ENCODE measurements at regions not wholly inside any gene's neighbourhood (a gene's known extent, or its start where the extent isn't known, plus 50 kb on each side); places are given as distances from the start of the nearest gene placed in this dataset.

DNA sequence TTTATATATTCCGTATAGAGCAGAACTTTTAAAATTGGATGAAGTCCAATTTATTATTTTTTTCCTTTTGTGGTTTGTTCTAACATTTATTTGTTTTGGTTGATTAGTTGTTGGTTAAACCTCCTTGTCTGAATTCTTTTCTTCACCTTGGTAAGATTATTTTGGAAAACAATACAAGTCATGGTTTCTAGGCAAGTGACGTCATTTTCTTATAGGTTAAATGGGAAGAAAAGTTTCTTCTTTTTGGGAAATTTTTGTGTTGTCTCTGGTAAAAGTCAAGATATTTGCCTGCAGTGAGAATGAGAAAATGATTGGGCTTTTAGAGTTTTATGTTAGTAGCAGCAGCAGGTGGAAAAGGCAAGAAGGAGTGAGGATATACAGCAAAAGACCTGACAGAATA, 197.9 kb downstream of the OTOR start:
- DNase-seq (ENCODE audit: low read depth in 2 of 2), result no peak

DNA sequence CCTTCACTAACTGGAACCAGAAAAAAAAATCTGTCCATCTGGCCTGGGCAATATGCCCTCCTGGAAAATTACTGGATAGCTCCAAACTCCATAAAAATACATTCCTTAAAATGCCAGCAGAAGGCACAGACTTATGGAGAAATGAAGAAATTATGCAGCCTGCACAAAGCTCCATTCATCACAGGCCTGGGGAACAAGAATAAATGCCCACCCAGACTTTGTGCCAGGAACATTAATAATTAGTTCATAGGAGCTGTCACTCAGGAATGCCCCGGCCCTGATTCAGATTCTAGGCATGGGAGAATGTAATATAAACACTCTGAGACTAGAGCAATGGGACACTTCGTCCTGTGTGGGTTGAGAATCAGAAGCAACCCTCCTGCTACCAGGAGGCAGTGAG, 199.3 kb downstream of the OTOR start:
- DNase-seq (ENCODE audit: low read depth in 2 of 2), result no peak

DNA sequence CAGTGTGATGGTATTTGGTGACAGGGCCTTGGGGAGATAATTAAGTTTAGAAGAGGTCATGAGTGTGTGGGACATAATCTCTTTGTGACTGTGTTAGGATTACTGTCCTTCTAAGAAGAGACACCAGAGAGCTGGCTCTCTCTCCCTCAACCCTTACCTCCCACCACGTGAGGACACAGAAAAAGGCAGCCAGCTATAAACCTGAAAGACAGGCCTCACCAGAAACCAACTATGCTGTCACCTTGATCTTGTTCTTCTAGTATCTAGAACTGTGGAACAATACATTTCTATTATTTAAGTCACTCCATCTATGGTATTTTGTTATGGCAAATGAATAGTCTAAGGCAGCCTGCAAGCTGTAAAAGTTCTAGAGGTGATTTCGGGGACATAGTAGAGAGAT, 203.7 kb downstream of the OTOR start:
- DNase-seq (ENCODE audit: low read depth in 2 of 2), result no peak

DNA sequence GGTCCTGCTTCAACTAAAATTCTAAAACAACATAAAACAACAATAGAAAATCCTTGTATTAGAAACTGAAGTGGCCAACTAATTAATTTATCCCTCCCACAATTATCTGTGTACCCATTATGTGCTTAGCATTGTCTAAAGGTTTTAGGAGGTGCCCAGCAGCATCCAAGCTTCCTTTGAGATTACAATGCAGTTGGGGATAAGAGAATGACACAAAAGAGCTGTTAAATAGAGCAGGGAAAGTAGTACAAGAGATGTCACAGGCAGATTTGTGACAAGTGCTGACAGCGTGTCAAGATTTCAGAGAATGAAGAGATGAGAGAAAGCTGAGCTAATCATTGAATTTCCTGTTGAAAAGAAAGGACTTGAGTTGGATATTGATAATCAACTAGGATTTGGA, 204.8 kb downstream of the OTOR start:
- DNase-seq (ENCODE audit: low read depth in 2 of 2), result no peak

DNA sequence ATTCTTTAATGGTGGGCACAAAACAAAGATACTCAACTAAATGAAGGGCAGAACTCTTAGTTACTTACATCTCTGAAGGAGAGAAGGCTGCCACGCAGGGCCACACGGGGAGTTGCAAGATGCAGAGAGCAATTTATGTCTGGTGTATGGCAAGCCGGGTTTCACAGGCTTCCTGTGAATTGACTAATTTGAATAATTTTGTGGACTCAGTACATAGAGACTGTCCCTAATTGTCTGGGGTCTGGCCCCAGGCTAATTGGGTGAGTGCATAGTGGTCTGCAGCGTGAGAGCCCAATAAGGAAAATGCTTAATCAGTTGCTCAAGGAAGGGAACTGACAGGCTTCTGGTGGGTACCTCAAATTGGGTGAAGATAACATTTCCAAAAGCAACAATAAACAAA, 205.7 kb downstream of the OTOR start:
- DNase-seq (ENCODE audit: low read depth in 2 of 2), result no peak

DNA sequence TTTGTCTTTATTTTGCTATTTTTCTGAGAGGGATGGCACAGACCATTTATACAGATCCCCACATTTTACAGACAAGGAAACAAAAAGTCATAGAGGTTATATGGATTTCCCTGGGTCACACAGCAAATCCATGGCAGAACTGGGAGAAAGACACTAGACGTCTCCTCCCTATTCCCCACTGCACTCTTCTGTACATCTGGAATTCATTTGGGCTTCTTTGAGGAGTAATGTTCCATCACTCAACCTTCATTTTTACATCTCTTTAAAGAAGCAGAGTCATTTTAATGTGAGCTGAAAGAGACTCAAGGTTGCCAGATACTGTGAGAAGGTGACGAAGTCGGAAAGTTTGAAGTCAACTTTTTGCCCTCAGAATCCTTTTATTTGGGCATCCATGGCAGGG, 207.3 kb downstream of the OTOR start:
- no peak for DNase-seq (ENCODE audit: low read depth in 2 of 2)

DNA sequence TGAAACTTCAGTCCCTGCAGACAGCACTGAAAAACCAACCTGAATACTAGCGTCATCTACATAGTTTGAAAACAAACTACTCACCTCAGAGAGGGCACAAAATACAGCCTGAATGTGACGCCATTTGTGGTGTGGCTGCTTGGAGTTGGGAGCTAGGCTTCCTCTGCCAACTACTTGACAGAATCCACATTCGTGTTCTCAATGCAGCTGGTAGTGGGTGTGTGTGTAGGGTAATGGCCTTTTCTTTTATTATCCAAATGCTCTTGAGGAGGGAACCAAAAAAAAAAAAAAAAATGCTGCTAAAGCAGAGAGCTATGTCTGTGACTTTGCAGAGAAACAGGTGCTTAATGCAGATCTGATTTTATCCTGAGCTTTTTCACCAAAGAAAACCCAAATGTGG, 207.8 kb downstream of the OTOR start:
- no peak for DNase-seq (ENCODE audit: low read depth in 2 of 2)

DNA sequence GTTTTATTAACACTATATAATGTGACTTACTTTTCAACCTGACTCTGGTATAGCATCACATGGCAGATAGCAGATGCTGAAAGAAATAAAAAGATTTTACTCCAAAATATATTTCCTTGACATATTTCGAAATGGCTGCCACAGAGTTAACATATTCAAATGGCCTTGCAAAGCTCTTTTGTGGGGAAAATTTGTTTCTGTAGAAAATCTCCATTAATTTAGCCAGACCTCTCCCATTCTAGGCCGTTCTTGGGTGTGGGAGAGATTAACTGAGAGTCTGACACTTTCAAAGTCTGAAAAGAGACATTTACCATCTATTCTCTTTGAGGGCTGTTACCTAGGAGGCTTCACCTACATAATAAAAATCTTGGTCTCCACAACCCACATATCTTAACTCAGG, 217.2 kb downstream of the OTOR start:
- DNase-seq (ENCODE audit: low read depth in 2 of 2), result no peak

DNA sequence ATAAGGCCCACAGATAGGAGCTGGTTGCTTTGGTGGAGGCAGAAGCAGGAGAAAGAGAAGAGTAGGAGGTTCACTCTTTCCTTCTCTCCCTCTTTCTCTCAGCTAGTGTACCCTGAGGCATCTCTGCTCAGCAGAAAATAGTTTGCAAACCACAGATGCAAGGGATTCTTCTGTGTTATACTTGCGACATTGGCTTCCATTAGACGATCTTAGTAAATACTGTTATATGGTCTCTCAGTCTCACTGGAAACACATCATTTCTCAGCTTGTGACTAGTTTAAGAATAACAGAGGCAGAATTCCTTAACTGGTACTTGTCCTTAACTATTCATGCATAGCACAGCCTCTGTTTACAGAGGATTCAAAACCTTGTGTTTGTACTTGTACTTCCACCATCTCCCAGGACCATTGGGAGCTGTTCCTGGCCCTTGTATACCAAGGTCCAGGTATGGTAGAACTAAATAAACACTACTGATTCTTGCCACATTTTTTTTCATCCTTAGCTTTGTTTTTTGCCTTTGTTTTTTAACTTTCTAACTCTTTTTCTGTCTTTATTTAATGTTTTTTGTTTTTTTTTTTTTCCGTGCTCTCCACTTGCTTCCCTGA, 218.2 kb downstream of the OTOR start:
- DNase-seq (ENCODE audit: low read depth in 2 of 2), result no peak

DNA sequence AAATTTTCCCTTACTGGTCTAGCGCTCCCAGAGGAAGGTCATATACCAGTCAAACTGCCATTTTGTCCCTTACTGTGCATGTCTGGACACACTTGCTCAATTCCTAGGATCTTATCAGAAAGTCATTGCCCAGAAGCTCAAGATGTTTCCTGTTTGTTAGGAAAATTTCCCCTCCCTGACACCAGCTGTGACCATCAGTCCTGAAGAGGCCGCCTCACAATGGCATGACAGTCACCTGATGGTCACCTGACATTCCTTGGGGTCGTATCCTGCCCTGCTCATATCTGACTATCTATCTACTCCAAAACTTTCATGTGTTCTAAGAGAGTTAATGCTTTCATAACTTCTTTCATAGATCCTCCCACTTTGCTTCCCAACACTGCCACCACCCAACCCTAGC, 219.9 kb downstream of the OTOR start:
- DNase-seq (ENCODE audit: low read depth in 2 of 2), result no peak

DNA sequence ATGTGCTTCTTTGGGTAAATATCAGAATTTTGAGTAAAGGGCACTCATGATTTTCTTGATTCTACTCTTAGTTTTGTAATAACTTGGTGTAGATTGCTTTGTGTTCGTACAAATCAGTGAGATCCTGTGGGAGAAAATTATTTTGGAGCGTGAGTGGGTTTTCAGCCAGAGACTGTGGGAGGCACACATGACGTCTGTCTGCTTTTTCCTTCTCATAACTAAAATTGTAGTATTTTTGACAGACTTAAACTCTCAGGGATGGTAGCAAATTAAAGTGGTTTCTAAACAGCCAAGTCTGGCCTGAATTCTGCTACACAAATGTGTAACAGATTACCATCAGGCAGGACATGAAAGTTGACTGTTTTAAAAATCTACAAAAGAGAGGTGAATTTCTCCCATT, 222.6 kb downstream of the OTOR start:
- DNase-seq (ENCODE audit: low read depth in 2 of 2), result no peak

DNA sequence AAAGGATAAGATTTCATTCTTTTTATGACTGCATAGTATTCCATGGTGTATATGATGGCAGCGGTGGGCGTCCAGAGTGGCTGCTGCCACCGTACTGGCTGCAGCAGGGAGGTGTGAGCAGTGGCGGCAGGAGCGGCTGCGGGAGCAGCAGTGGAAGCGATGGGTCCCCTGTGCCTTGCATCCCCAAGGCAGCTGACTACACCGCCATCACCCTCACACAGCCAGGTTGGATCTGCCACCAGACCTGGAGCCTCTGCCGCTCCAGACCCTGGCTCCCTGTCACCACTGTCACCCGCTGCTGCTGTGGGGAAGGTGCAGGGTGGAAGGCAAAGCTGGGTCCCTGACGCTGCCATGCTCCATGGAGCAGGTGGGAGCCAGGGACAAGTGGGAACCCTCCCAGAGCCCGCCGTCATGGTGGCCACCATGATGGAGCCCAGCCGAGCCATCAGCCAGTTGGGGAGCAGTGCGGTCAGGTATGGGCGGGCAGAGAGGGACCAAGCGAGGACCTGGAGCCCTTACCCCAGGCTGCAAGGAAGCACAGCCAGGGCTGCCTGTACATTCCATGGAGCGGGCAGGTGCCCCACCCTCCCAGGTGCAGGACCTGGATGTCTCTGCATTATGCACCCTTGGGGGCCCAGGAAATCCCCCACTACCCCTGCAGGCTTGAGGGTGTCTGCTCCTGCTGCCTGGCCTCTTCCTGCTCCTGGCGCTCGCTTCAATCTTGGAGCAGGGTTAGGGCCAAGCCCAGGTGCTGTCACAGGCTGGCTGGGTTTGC, 226.1 kb downstream of the OTOR start:
- no peak for DNase-seq (ENCODE audit: low read depth in 2 of 2)

DNA sequence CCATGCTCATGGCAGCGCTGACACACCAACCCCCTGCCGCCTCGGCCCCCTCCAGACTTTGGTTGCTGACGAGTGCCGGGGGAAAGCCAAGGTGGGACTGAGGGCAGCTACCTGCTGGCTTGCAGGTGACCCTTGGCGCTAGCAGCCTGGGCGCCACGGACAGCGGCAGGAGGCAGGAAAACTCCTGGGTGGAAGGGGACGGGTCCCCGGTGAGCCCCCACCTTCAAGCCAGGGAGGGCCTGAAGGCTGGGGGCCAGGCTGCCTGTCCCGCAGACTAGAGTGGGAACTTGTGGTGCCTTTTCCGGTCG, 226.7 kb downstream of the OTOR start:
- DNase-seq (ENCODE audit: low read depth in 2 of 2), result no peak

DNA sequence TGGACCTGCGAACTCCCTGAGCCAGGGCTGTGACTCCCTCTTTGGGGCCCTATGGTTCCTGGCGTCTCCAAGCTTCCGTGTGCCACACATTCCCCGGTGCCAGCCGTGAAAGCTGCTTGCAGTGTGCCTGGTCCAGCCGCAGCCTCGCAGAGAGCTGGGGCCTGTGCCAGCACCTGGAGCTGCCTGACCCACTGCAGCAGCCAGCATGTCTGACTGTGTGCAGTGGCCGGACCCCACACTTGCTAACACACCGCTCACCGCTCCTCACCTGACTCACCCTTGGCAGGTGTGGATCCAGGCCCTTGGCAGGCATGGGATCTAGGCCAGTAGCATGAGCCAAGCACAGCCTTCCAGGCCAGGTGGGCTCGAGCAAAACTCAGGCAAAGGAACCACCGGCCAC, 227.5 kb downstream of the OTOR start:
- no peak for DNase-seq (ENCODE audit: low read depth in 2 of 2)

DNA sequence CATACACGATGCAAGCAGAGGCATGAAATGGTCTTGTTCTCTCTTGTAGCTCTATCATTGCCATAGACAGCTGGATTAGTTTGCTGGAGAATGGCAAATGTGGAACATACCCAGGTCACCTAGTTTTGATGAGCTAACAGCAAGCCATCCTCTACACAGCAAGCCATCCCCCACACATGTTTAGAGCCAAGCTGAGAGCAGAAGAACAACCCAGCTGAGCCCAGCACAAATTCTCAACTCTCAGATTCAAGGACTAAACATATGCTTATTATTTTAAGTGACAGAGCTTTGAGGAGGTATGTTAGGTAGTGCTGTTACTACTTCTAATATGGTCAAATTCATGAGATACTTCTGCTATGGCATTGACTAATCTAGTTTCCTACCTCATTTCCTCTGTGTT, 230.3 kb downstream of the OTOR start:
- DNase-seq (ENCODE audit: low read depth in 2 of 2), result no peak

DNA sequence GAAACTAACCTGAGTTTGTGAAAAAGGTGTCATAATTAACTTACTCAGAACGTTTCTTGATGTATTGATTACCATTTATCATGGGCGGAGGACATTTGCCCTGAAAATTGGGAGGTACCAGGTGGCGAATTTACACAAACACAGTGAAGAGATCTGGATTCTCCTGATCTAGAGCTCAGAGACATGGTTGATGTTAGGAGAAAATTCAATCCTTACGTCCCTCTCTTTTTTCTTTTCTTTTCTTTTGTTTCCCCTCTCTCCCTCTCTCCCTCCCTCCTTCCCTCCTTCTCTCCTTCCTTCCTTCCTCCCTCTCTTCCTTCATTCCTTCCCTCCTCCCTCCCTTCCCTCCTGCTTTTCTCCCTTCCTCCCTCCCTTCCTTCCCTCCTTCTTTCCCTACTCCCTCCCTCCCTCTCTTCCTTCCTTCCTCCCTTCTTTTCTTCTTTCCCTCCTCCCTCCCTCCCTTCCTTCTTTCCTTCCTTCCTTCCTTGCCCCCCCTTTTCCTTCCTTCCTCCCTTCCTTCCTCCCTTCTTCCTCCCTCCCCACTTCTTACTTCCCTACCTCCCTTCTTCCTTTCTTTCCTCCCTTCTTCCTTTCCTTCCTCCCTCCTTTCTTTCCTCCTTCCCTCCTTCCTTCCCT, 234.1 kb downstream of the OTOR start:
- DNase-seq (ENCODE audit: low read depth in 2 of 2), result no peak

DNA sequence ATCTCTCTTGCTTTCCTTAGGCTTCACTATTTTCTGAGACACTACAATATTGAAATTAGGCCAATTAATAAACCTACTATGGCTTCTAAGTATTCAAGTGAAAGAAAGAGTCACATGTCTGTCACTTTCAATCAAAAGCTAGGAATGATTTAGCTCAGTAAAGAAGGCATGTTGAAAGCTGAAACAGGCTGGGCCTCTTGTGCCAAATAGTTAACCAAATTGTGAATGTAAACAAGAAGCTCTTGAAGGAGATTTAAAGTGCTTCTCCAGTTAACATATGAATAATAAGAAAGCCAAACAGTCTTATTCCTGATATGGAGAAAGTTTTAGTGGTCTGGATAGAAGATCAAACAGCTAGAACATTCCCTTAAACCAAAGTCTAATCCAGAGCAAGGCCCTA, 236.3 kb downstream of the OTOR start:
- DNase-seq (ENCODE audit: low read depth in 2 of 2), result no peak

DNA sequence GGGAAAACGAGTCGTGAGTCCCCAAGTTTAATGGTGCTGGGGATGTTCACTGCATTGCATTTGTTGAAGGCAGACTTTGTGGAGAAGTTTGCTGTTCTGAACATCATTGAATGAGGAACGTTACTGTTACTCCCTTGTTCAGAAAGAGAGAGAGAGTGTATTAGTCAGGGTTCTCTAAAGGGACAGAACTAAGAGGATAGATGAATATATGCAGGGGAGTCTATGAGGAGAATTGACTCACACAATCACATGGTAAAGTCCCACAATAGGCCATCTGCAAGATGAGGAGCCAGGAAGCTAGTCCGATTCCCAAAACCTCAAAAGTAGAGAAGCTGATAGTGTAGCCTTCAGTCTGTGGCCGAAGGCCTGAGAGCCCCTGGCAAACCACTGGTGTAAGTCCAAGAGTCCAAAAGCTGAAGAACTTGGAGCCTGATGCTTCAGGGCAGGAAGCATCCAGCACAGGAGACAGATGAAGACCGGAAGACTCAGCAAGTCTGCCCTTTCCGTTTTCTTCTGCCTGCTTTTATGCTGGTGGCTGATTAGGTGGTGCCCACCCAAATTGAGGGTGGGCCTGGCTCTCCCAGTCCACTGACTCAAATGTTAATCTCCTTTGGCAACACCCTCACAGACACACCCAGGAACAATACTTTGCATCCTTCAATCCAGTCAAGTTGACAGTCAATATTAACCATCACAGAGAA, 223.5 kb upstream of the PCSK2 start:
- no peak for DNase-seq (ENCODE audit: low read depth in 2 of 2)

DNA sequence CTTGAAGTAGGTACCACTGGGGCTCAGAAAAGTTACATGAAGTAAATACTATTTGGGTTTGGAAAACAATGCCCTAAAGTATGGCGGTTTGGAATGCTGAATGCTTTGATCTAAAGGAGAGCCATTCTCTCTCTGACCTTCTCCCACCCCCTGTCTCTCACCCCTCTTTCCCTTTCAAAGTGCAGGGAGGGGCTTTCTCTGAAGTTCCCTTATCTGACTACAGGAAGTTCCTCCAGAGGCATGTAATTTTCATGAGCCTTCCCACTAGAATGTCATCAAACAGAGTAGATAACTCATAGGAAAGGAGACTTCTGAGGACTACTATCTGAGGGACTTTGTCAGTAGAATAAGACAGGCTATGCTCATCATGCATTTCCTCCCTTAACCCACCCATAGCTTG, 216.7 kb upstream of the PCSK2 start:
- DNase-seq (ENCODE audit: low read depth in 2 of 2), result no peak

DNA sequence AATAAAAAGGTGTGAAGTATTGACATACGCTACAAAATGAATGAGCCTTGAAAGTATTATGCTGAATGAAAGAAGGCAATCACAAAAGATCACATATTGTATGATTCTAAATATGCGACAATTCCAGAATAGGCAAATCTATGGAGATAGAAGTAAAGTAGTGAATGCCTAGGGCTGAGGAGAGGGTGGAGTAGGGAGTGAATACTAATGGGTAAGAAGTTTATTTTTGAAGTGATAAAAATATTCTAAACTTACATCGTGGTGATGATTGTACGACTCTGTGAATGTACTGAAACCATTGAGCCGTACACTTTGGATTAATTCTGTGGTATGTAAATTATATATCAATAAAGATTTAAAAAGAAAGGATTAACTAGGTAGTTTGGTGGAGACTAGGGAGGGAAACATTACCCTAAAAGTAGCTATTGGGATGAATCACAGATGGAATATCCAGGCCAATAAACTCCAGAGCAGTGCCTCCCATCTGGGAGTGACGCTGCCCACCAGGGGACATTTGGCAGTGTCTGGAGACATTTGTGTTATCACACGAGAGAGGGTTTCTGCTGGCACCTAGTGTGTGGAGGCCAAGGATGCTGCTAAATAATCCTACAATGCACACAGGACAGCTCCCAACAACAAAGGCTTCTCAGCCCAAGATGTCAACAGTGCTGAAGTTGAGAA, 214.2 kb upstream of the PCSK2 start:
- no peak for DNase-seq (ENCODE audit: low read depth in 2 of 2)

DNA sequence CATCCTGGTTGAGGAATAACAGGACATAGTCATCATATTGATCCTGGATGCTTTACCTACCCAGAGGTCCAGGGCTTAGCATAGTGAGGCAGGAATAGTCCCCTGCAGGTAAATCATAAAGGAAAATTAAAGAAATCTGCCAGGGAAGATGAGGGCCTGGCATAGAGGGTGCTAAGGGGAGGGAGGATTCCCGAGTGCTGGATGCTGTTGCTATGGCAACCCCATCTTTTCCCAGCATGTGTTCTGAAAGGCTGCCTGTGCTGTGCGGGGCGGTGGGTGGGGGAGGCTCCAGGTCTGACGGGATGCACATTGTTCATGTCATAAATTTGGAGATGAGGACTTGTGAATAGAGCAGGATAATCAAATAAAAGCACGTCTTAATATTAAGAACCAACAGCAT, 212.6 kb upstream of the PCSK2 start:
- DNase-seq (ENCODE audit: low read depth in 2 of 2), result no peak

DNA sequence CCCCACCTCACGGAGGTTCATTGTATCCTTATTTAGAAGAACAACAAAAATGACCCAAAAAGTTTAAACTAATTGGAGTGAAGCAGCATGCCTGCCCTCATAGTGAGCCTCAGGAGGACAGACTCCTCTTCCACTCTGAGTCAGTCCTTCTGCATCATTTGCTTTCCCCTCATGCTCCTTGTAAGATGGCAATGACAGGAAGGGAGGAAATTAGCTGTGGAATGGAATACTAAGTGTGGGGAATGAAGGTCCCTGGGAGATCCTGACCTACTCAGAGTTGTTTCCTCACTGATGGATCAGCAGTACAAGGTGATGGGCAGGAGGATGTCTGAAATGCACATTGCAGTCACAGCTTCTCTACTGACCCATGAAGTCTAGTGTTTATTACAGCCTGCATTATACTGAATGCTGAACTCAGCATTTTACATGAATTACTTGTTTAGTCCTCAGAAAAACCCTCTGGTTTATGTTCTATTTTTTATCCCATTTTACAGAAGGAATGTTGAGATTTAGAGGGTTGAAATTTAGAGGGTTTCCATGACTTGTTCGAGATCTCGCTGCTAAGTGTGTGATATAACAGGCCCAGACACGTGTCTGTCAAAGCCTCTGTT, 212.0 kb upstream of the PCSK2 start:
- DNase-seq (ENCODE audit: low read depth in 2 of 2), result no peak
